Fibroblast of villous mesenchyme (primary cell): ENCODE measurements at regions not wholly inside any gene's neighbourhood (a gene's known extent, or its start where the extent isn't known, plus 50 kb on each side); places are given as distances from the start of the nearest gene placed in this dataset.

Source experiments
- DNase-seq: peaks from one replicate; pipeline ENCODE4 v3.0.0-alpha.2; 2010; ENCODE audit warnings: low read depth
- H3K4me3 ChIP-seq: 2 replicates; pipeline ENCODE4 v1.5.1; 2011; ENCODE audit warnings: low read depth, mild to moderate bottlenecking, low read length
- CTCF ChIP-seq: IDR thresholded peaks from 2 replicates; pipeline ENCODE4 v1.5.1; 2012; ENCODE audit warnings: low read depth, mild to moderate bottlenecking, low read length; ENCODE audit not compliant: insufficient read depth

GRCh38 chr15:72866182-72866581 lies 82.6 kb upstream of the ADPGK start:
- no peak for DNase-seq
- no peak overlapping the region for H3K4me3 ChIP-seq
- no peak for TF ChIP-seq CTCF

- no peak overlapping the region for H3K4me3 ChIP-seq
- no peak for DNase-seq
- TF ChIP-seq CTCF, result no peak
Measured at GRCh38 chr15:72865486-72865885, 81.9 kb upstream of the ADPGK start.

GRCh38 chr15:72864681-72865080 lies 81.1 kb upstream of the ADPGK start:
- no peak for TF ChIP-seq CTCF
- DNase-seq, result no peak
- no peak overlapping the region for H3K4me3 ChIP-seq

GRCh38 chr15:72861354-72861910 lies 77.9 kb upstream of the ADPGK start:
- TF ChIP-seq CTCF, result no peak
- H3K4me3 ChIP-seq, result no peak overlapping the region
- no peak for DNase-seq

- DNase-seq, result no peak
- TF ChIP-seq CTCF, result no peak
- no peak overlapping the region for H3K4me3 ChIP-seq
Measured at GRCh38 chr15:72859757-72860145, 76.2 kb upstream of the ADPGK start.

GRCh38 chr15:72859017-72859756 lies 75.6 kb upstream of the ADPGK start:
- H3K4me3 ChIP-seq, result no peak overlapping the region
- no peak for DNase-seq
- TF ChIP-seq CTCF, result no peak

- no peak for TF ChIP-seq CTCF
- H3K4me3 ChIP-seq, result no peak overlapping the region
- no peak for DNase-seq
Measured at GRCh38 chr15:72858205-72858604, 74.6 kb upstream of the ADPGK start.
